DOHH2 (cell line): ENCODE measurements at regions not wholly inside any gene's neighbourhood (a gene's known extent, or its start where the extent isn't known, plus 50 kb on each side); places are given as distances from the start of the nearest gene placed in this dataset.

Source experiments
- CTCF ChIP-seq: fragments of 200-600 bp; sonication (generic); IDR thresholded peaks from one replicate; pipeline ENCODE4 v1.5.1; 2014; ENCODE audit warnings: antibody characterized with exemption, mild to moderate bottlenecking, low read depth, low read length; ENCODE audit not compliant: poor library complexity, severe bottlenecking
- EZH2phosphoT487 ChIP-seq: fragments of 200-600 bp; sonication (generic); IDR thresholded peaks from 2 replicates; pipeline ENCODE4 v1.6.1; 2017; ENCODE audit warnings: borderline replicate concordance, mild to moderate bottlenecking, antibody characterized with exemption, low read length, moderate library complexity, mixed read lengths

DNA sequence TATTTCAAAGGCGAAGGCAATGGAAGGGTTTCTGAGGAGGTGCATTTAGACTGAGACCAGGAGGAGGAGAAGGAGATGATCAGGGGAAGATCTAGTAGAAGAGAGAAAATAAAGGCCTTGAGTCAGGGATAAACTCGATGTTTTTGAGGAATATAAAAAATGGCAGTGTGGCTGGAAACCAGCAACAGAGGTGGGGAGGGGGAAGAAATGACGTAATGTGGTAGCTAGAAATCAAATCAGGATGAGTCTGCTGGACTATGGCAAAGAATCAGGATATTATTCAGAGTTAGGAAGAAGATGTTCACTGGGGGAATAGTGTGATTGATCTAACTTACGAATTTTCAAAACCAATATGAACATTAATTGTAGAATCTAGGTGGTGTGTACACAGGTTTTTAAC, 1673.9 kb upstream of the WWC1 start:
- TF ChIP-seq CTCF = no peak
- TF ChIP-seq EZH2phosphoT487 = no peak
